Activated T-cell treated with anti-CD3 and anti-CD28 coated beads, Interleukin-2, amount 50 U/mL, for 72 hours (primary cell): ENCODE measurements at regions not wholly inside any gene's neighbourhood (a gene's known extent, or its start where the extent isn't known, plus 50 kb on each side); places are given as distances from the start of the nearest gene placed in this dataset.

ENCODE experiments used
- ATAC-seq, 2 donors: fragments of 150-1000 bp; cut with Tn5 transposase; replicated peaks in 1 of 2; 2 replicates each; pipeline ENCODE4 v1.10.0; 2021; ENCODE audit warnings: moderate library complexity in 2 of 2, mild to moderate bottlenecking in 1 of 2
- DNase-seq, 2 donors: peaks; one replicate each; pipeline ENCODE4 v3.0.0; 2021 to 2022; ENCODE audit warnings: mixed read lengths in 1 of 2
- H3K27ac Mint-ChIP-seq: one replicate; pipeline ENCODE4 v1.8.0; 2022; ENCODE audit warnings: mild to moderate bottlenecking, moderate library complexity, mixed read lengths
- H3K27me3 Mint-ChIP-seq: one replicate; pipeline ENCODE4 v1.8.0; 2022; ENCODE audit warnings: low read depth, mixed read lengths
- H3K36me3 Mint-ChIP-seq, 2 donors: one replicate each; pipeline ENCODE4 v1.8.0; 2022; ENCODE audit warnings: mixed read lengths in 2 of 2, mild to moderate bottlenecking in 1 of 2; ENCODE audit not compliant: insufficient read depth in 2 of 2
- H3K4me1 Mint-ChIP-seq: one replicate; pipeline ENCODE4 v1.8.0; 2022; ENCODE audit warnings: low read depth, mixed read lengths
- H3K4me3 Mint-ChIP-seq, 2 donors: one replicate each; pipeline ENCODE4 v1.8.0; 2022; ENCODE audit warnings: mild to moderate bottlenecking in 2 of 2, mixed read lengths in 2 of 2, moderate library complexity in 2 of 2
- H3K9me3 Mint-ChIP-seq, 2 donors: one replicate each; pipeline ENCODE4 v1.8.0; 2022; ENCODE audit warnings: mixed read lengths in 2 of 2

DNA sequence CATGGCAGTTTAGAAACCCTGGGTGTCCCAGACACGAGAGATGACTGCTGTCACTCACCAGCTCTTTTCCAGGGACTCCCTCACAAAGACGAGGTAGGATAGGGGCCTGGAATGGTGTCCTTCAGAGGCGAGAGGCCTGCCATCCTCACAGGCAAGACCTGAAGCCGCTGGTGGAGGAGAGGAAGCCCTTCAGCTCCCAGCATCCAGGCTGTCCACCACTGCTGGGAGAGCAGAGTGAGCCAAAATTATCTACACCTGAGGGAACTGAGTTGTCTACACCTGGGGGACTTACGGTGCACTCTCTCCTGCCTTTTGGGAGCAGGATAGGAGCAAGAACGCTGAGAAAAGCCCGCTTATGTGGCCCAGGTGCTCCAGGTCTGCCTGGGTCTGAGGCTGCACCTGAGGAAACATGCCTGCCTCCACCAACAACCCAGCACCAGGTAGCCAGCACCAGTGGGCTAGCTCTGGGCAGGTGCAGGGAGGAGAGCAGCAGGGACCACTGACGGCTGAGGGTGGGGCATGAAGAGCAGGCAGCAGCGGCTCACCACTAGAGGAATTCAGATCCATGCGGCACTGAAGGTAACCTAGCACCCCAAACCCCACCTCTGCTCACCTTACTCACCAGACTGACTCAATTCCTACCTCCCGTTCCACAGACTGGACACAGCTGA lies 357.2 kb downstream of the SH2D4B start:
- no peaks in the 10 kb centered on the region for H3K9me3 Mint-ChIP-seq
- DNase-seq, result no peak
- no peak overlapping the region for H3K4me3 Mint-ChIP-seq
- ATAC-seq, result no peak
- no peaks in the 10 kb centered on the region for H3K4me1 Mint-ChIP-seq
- no peaks in the 10 kb centered on the region for H3K36me3 Mint-ChIP-seq
- H3K27me3 Mint-ChIP-seq, result no peaks in the 10 kb centered on the region
- H3K27ac Mint-ChIP-seq, result no peak overlapping the region

DNA sequence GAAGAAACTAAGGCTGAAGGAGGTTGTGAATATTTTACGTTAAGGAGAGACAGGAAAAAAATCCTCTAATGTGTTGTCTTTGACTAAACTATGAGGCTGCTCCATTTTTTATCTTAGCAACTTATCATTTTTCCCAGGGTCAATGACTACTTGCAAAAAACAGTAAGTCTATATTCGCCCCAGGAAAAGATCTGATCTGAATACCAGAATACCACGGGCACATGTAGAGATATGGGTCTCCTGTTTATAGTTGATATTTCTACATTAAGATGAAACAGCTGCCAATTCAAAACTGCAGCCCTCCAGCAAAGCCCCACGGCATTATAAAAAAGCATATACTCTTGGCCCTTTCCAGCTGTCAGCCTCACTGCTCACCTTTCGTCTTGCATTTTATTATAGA lies 358.4 kb downstream of the SH2D4B start:
- H3K27ac Mint-ChIP-seq, result no peak overlapping the region
- no peaks in the 10 kb centered on the region for H3K4me1 Mint-ChIP-seq
- ATAC-seq (no peak), DNase-seq (no peak)
- no peak overlapping the region for H3K4me3 Mint-ChIP-seq
- no peaks in the 10 kb centered on the region for H3K27me3 Mint-ChIP-seq
- H3K9me3 Mint-ChIP-seq, result no peaks in the 10 kb centered on the region
- no peaks in the 10 kb centered on the region for H3K36me3 Mint-ChIP-seq

DNA sequence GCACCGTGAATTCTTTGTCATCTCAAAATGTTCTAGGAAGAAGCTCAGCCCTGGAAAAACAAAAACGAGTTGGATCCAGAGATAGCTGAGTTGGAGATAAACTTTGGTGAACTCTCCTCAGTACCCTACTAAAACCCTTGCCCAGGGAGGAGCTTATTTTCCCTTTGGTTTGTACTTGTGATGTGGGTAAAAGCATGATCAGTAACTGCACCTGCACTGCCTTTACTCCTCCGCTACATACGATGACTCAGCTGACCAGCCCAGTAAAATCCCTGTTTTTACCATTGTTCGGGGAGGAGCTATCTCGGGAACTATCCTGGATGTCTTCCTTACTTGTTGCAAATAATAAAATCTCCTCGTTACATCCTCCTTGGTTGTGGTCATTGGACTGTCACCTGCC lies 359.3 kb downstream of the SH2D4B start:
- ATAC-seq (no peak), DNase-seq (no peak)
- H3K4me1 Mint-ChIP-seq, result no peaks in the 10 kb centered on the region
- H3K36me3 Mint-ChIP-seq, result no peaks in the 10 kb centered on the region
- H3K27me3 Mint-ChIP-seq, result no peaks in the 10 kb centered on the region
- no peak overlapping the region for H3K27ac Mint-ChIP-seq
- H3K4me3 Mint-ChIP-seq, result no peak overlapping the region
- H3K9me3 Mint-ChIP-seq, result no peaks in the 10 kb centered on the region

DNA sequence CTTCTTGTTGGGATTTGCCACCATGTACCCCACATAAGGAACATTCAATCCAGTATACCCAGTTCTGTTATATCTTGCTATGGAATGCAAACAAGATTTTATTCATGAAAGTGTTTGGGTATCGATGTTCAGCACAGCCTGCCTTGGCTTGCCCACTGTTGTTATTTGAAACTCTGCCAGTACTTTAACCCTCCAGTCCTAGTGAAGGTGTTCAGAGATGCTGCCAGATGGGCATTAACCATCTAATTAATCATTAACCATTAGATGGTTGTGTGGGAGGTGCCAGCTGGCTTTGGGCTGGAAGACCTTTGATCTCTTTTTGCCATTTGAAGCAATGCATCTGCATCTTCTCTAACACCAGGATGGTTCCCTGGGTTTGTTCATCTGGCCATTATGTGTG lies 363.0 kb downstream of the SH2D4B start:
- no peak for ATAC-seq
- H3K36me3 Mint-ChIP-seq, result no peaks in the 10 kb centered on the region
- no peak overlapping the region for H3K27ac Mint-ChIP-seq
- DNase-seq, result no peak
- H3K4me3 Mint-ChIP-seq, result no peak overlapping the region
- no peaks in the 10 kb centered on the region for H3K27me3 Mint-ChIP-seq
- H3K9me3 Mint-ChIP-seq, result no peaks in the 10 kb centered on the region
- H3K4me1 Mint-ChIP-seq, result no peaks in the 10 kb centered on the region

DNA sequence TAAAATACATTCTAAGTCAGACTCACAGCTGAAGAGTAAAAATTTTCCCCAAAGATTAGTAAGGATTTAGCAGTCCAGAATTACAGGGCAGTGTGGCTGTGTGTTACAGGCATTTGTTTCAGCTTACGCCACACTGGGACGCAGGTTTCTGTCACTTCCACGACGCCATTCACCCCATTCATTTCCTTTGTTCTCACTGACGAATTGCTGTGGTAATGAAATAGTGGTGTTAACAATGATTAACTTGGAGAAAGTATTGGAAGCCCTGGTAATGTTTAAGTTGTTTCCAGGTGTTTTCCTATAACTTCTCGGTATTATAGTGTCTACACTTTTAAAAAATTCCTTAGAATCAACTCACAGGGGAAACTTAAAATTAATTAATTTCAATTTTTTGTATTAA lies 370.9 kb downstream of the SH2D4B start:
- ATAC-seq (no peak), DNase-seq (no peak)
- H3K9me3 Mint-ChIP-seq, result no peaks in the 10 kb centered on the region
- no peak overlapping the region for H3K4me3 Mint-ChIP-seq
- H3K4me1 Mint-ChIP-seq, result no peaks in the 10 kb centered on the region
- no peaks in the 10 kb centered on the region for H3K27me3 Mint-ChIP-seq
- no peaks in the 10 kb centered on the region for H3K36me3 Mint-ChIP-seq
- H3K27ac Mint-ChIP-seq, result no peak overlapping the region

DNA sequence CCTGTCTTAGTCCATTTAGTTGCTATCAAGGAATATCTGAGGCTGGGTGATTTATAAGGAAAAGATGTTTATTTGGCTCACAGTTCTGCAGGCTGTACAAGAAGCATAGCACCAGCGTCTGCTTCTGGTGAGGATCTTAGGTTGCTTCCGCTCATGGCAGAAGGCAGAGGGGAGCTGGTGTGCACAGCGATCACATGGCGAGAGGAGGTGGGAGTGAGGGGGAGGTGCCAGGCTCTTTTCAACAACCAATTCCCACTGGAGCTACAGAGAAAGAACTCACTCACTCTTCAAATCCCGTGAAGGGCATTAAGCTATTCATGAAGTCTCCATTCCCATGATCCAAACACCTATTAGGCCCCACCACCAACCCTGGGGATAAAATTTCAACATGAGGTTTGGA lies 371.6 kb downstream of the SH2D4B start:
- H3K4me1 Mint-ChIP-seq, result no peaks in the 10 kb centered on the region
- no peaks in the 10 kb centered on the region for H3K36me3 Mint-ChIP-seq
- H3K4me3 Mint-ChIP-seq, result no peak overlapping the region
- H3K27ac Mint-ChIP-seq, result no peak overlapping the region
- DNase-seq (no peak), ATAC-seq (no peak)
- H3K9me3 Mint-ChIP-seq, result no peaks in the 10 kb centered on the region
- H3K27me3 Mint-ChIP-seq, result no peaks in the 10 kb centered on the region

DNA sequence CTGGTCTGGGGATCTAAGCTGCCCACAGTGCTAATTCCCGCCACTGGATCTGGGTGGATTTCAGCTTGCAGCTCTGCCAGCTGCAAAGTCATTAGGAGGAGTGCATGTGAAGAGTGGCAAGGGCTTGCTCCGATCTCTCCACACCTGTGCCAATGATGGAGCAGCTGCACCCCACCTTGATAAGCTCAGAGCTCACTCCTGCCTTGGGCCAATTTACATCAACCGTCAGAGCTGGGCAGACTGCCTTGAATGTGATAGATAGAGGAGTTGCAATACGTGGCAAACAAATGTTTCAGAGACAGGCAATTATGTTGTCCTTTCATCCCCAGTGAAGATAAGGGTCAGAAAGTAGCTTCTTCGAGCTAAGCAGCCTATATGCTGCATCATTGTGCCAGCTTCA lies 379.9 kb downstream of the SH2D4B start:
- no peak for DNase-seq
- H3K36me3 Mint-ChIP-seq, result no peaks in the 10 kb centered on the region
- no peak overlapping the region for H3K4me3 Mint-ChIP-seq
- peaks cover 6% of the 10 kb centered on the region for H3K27me3 Mint-ChIP-seq
- H3K27ac Mint-ChIP-seq, result no peak overlapping the region
- H3K4me1 Mint-ChIP-seq, result no peaks in the 10 kb centered on the region
- no peak for ATAC-seq
- H3K9me3 Mint-ChIP-seq, result no peaks in the 10 kb centered on the region

DNA sequence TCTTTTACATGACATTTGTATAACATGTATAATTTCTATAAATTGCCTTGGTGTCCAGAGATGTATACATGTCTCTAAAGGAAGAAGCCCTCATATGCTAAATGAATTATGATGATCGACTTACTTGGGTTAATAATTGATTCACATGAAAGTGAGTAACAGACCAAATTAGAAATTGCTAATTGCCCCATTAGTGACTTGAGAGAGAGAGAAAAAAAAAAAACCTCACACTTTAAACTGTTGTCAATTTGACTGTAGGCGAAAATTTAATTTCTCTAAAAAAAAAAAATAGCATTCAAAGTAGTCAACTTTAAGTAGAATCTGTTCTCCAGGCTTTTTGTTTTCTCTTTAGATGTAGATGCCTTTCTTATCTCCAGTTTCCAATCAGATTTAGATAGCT lies 383.3 kb downstream of the SH2D4B start:
- Mint-ChIP-seq H3K9me3 (no peaks in the 10 kb centered on the region), H3K4me3 (no peak overlapping the region), H3K4me1 (no peaks in the 10 kb centered on the region), H3K27me3 (peaks cover 6% of the 10 kb centered on the region), H3K27ac (no peak overlapping the region), H3K36me3 (no peaks in the 10 kb centered on the region)
- DNase-seq (no peak), ATAC-seq (no peak)

DNA sequence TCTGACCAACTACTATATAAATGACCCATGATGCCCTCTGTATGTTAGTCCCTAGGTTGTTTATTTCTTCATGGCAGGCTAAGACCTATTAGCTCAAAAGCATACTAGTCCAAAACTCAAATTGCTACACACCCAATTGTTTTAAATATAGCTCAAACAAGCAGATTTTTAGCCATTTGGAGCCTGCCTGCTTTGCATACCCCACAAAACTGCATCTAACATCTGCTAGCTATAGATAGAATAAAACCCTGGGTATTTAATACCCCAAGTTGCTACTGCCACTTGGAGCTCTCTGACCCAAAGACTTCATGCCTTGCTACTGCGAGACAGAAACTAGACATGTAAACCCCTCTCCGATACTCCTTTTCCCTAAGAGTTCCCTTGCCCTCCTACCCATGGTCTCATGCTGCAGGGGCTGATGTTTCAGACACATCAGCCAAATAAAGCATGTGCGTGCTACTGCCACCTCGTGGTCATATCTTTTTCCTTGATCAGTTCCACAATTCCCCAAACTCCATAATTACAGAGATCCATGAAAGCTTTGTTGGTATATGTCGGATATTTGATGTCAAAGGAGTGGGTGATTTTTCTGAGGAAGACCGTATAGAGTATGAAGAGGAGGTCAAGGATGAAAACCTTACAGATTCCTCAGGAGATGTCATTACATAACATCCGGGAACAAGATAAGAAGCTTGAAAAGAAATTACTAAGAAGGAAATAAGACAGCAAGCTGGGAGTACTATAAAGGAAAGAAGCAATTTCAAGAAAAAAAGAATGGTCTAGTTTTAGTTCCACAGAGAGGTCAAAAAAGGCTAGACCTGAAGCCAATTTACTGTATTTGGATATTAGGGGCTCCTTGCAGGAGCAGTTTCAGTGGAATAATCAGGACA lies 386.6 kb downstream of the SH2D4B start:
- Mint-ChIP-seq H3K4me3 (no peak overlapping the region), H3K4me1 (no peaks in the 10 kb centered on the region), H3K36me3 (peaks cover 0 to 2% of the 10 kb centered on the region in 2 donors), H3K27ac (no peak overlapping the region), H3K27me3 (peaks cover 14% of the 10 kb centered on the region), H3K9me3 (peaks cover 0 to 7% of the 10 kb centered on the region in 2 donors)
- DNase-seq (peak; percentile 6 to 11), ATAC-seq (no peak)

DNA sequence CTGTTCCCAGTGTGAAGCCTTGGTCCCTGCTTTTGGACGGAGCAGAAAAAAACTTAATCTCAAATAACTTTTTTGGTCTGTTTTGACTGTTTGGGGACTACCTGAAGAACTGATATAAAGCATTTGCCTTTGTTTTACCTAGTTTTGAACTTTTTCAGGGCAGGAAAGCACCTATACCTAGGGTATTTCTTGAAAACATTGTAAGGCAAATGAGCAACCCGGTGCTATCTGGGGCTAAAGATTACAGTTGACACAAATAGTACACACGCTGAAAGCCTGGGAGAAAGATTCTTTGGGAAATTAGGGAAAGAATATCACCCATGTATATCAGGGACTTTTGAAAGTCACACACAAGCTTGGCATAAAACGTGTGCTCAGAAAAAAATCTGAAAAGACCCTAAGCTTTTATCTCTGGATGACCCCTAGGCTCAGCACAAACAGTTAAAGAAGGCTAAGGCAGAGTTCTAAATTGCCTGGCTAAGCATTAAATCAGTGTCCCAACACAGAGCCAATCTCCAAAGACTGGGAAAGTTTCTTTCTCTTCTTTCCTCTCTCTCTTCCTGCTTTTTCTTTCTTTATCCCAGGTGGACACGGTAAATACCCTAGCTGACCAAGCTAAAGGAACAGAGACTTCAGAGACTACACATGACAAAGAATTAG lies 389.8 kb downstream of the SH2D4B start:
- Mint-ChIP-seq H3K27me3 (peaks cover 8% of the 10 kb centered on the region), H3K4me1 (no peaks in the 10 kb centered on the region), H3K36me3 (peaks cover 0 to 2% of the 10 kb centered on the region in 2 donors), H3K4me3 (no peak overlapping the region), H3K27ac (no peak overlapping the region), H3K9me3 (peaks cover 0 to 7% of the 10 kb centered on the region in 2 donors)
- ATAC-seq (no peak), DNase-seq (no peak)

DNA sequence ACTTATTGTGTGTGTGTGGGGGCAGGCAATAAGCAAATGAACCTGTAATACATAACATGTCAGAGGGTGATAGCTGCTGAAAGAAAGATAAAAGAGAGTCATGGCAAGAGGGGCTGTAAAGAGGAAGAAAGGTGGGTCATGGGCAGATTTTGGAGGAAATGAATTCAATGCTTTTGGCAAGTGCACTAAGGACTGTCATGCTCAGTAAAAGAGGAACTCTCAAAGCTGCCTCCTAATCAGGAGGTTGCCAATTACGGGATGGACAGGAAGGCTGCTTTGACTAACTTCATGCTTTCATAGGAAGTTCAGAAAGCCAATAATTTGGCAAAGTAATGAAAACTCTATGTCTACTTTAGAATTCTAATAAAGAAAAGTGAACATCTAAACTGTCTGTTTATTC lies 401.2 kb downstream of the SH2D4B start:
- no peaks in the 10 kb centered on the region for H3K4me1 Mint-ChIP-seq
- H3K27ac Mint-ChIP-seq, result no peak overlapping the region
- ATAC-seq, result no peak
- no peaks in the 10 kb centered on the region for H3K27me3 Mint-ChIP-seq
- no peak overlapping the region for H3K4me3 Mint-ChIP-seq
- no peaks in the 10 kb centered on the region for H3K36me3 Mint-ChIP-seq
- DNase-seq, result no peak
- H3K9me3 Mint-ChIP-seq, result no peaks in the 10 kb centered on the region

DNA sequence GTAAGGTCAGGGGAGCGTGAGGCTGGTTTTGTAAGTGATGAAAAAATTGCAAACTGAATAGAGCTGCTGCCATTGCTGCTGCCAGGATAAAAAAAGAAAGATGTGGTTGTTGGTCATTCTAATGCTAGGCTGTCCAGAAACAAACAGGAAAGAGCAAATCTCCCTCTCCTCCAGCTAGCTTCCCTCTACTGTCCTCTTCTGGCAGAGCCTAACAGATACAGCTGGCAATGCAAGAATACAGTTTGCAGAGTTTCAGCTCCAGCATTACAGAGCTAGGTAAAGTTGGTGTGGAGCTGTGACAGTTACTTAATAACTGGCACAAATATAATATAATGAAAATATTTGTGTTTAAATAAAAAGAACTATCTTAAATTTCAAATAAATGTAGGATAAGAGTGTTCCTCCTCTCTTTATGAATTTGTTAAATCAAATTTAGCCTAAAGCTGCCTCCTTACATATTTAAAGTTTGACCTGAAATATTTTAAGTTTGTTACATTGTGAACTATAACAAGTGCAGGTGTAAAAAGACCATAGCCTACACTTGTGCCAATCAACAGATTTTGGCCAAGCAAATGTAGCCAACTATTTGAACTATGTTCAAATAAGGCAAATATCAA lies 407.7 kb downstream of the SH2D4B start:
- Mint-ChIP-seq H3K27ac (no peak overlapping the region), H3K4me3 (no peak overlapping the region), H3K9me3 (no peaks in the 10 kb centered on the region), H3K27me3 (no peaks in the 10 kb centered on the region), H3K4me1 (no peaks in the 10 kb centered on the region), H3K36me3 (no peaks in the 10 kb centered on the region)
- no peak for DNase-seq
- no peak for ATAC-seq

DNA sequence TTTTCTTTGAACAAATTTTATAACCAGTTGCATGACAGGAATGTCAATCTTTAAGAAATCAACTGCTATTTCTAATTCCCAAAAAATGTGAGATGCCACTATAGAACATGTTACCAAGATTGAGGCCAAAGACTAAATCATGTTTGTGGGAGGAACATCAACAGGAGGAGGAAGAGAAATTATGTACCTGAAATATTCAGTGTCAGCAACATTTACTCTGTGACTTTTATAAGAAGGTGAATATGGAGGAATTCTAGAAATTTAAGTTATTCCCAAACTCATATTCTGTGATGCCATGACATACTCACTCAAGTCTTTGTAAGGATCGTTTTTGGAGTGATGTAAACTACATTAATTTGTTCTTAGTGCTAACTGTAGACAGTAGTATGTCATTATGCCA lies 408.4 kb downstream of the SH2D4B start:
- no peak overlapping the region for H3K27ac Mint-ChIP-seq
- no peaks in the 10 kb centered on the region for H3K4me1 Mint-ChIP-seq
- no peaks in the 10 kb centered on the region for H3K27me3 Mint-ChIP-seq
- DNase-seq (no peak), ATAC-seq (no peak)
- H3K4me3 Mint-ChIP-seq, result no peak overlapping the region
- no peaks in the 10 kb centered on the region for H3K36me3 Mint-ChIP-seq
- no peaks in the 10 kb centered on the region for H3K9me3 Mint-ChIP-seq
